Kidney capillary endothelial cell (primary cell): ENCODE measurements at regions not wholly inside any gene's neighbourhood (a gene's known extent, or its start where the extent isn't known, plus 50 kb on each side); places are given as distances from the start of the nearest gene placed in this dataset.
"Not testable (repeated sequence)": the region's sequence is repeated elsewhere in the genome, so short reads cannot be mapped to it uniquely, and the experiment has no call there.

Experiments
- DNase-seq: peaks from one replicate; pipeline ENCODE4 v3.0.0-alpha.2; 2018; ENCODE audit warnings: low spot score

DNA sequence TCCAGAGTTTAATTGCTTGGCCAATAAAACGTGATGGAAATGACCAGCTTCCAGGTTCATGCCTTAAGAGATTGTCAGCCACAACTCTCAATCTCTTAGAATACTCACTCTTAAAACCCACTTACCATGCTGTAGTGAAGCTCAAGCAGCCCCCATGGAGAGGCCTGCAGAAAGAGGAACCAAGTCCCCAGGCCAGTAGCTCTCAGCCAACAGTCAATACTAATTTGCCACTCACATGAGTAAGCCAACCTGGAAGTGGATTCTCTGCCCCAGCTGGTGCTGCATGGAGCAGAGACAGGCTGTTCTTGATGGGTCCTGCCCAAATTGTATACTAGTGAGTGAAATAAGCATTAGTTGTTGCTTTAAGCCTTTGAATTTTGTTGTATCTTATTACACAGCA lies 155.9 kb downstream of the OXSM start:
- no peak for DNase-seq

DNA sequence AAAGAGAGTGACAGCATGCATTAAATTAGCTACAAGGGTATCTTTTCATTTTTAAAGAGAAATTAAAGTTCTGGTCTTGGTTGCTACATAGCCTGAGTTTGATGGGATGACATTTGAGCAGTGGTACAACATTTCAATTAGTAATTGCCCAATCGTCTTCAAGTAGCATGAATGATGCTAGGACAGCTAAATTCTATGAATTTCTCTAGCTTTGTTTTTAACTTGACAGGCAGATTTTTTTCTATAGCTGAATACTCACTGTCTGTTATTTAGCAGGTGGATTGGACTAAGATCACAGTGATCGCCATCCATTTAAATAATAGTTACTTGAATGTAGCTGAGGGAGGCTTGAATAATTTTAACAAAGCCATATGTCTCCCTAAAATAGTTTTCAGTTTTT lies 162.2 kb downstream of the OXSM start:
- DNase-seq, result no peak

DNA sequence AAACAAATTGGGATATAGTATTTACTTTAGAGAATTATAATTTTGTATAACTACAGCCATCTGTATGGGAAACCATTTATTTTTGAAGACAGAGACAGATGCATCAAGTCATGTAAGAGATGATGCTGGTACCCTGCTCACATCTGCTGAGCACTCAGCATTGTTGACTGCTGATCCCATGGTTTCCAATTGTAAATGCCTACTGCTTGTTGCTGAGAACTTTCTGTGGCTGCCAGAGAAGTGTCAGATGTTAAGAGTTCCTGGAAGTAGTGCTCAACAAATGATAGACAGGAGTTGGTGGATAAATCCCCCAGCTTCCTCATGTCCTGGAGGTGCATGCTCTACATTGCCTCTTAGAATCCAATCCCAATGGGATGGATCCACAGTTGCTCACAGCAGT lies 167.1 kb downstream of the OXSM start:
- DNase-seq, result no peak

DNA sequence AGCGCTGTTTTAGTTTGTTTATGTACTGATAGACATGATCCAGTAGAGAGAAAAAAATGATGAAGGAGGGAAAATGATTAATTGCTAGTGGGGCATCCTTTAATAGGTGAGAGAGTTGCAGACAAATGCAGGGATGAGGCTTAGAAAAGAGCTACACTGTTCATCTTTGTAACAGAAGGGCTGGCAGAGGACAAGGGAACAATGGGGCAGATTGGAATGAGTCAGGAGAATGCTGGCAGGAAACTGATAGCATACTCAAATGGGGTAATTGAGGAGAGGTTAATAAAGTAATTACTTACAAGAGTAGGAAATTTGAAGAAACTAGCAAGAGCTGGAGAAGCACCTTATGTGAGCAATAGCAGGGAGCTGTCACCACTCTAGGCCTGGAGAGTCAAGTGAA lies 170.9 kb downstream of the OXSM start:
- DNase-seq, result no peak

DNA sequence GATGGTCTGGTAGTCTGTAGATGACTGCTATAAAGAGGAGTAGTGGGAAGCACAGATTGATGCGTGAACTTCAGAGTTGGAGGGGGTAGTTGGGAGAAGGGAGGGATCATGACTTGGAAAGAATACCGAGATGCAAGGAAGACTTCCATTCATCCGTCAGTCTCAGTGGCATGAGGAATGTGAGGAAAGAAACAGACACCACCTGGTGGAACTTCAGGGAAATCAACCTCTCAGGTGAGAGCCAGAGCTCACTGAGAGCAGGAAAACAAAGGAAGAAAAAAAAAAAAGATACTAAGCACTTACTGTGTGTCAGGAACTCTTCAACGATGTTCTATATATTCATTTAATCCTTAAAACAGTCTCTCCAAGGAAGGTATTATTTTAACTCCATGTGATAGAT lies 172.4 kb downstream of the OXSM start:
- no peak for DNase-seq

DNA sequence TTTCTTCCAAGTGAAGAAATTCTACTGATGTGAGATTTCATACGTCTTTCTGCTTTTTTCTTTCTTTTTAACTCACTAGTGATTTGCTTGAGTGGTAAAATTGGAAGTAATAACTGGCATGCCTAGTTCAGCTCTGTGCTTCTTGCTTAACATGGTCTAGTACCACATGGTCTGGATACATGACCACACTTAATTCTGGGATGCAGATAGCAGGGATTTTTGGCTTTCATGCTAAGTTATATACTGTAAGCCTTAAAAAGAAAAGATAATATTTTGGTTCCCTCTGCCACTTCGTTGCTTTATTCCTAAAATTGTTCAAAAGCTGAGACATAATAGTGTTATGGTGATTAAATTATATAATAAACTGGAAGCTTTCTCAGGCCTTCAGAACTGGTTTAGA lies 174.3 kb downstream of the OXSM start:
- no peak for DNase-seq

DNA sequence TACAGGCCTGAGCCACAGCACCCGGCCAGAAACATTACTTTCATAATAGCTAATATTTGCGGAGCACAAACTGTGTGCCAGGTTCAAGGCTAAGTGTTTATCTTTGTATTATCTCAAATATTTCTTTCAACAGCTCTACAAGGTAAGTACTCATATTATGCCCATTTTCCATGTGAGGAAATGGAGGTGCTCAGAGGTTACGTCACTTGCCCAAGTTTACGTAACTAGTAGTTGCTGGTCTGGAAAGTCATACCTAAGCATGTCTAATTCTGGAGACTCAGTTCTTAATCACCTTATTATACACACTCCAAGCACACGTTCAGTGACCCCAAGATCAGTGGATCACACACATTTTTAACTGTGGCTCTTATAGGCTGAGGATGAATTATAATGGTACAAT lies 177.5 kb downstream of the OXSM start:
- no peak for DNase-seq

DNA sequence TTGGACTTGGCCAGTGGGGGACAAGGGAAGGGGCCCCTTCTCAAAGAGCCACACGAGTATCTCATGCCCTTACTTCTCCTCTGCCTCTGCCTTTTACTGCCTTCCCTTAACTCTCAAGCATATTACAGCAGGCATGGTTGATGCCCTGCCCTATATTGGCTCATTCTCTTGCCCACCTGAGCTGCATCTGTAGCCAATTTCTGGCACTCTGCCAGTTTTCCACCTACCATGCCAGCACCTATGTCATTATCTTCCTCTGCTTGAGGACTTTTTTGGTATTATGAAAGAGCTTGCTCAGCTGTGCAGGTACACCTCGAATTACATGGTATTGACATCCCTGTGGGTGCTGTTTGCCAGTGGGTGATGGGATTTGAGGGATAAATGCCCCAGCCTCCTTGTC lies 181.8 kb downstream of the OXSM start:
- no peak for DNase-seq

DNA sequence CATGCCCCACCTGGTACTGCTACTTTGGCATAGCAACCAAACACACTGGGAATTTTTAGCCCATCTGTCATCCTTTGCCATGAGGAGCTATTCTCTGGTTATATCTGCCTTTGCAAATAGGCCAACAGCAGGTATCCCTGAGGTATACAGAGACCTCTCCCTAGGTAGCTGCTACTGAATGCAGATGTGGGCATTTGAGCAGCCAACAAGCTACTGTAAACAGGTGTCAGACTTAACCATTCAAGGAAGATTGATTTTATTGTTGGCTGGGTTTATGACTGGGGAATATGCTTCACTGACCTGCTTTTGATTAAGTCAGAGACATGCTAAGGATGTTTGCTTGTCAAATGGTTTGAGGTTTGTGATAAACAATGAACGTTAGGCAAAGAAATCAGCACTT lies 183.2 kb downstream of the OXSM start:
- DNase-seq, result no peak

DNA sequence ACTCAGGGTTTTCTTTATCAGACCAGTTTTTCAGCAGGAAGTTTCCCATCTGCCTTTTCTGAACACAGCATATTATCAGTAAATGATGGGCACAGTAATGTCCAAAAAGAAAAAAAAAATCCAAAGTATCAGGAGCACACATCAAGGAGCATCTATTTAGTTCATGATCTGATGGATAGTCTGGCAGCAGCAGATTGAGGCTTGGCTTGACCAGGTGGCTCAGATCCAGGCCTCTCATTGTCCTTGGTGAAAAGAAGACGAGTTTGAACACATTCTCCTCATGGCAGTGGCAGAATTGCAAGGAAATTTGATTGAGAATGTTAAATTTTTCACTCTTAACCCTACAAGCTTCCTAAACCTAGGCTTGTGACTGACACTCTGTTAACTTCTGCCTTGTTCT lies 192.9 kb downstream of the OXSM start:
- no peak for DNase-seq

DNA sequence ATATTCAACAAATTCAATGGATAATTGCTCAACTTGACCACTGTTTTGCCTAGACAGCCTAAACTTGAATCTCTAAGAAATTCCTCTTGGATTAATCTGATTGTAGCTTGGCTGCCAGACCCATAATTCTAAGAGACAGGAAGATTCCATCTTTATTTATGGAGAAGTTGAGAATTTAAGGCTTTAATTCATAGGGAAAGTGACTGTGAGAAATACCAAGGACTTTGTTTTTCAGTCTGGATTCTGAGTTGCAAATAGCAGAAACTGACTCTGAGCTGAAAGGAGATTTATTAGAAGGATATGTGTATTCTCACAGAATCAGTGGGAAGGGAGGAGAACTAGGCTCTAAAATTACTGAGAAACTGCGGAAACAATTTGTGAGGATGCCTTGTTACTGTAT lies 195.7 kb downstream of the OXSM start:
- no peak for DNase-seq

DNA sequence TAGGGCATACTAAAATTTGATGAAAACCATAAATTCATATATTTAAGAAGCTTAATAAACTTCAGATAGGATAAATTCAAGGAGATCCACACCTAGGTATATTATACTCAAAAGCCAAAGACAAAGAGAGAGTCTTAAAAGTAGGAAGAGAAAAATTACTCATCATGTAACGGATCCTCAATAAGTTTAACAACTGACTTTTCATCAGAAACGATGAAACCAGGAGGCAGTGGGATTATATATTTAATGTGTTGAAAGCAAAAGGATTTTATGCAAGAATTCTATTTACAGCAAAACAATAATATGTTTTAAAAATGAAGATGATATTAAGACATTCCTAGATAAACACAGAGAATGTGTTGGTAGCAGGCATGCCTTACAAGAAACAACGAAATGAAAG lies 202.7 kb downstream of the OXSM start:
- no peak for DNase-seq

DNA sequence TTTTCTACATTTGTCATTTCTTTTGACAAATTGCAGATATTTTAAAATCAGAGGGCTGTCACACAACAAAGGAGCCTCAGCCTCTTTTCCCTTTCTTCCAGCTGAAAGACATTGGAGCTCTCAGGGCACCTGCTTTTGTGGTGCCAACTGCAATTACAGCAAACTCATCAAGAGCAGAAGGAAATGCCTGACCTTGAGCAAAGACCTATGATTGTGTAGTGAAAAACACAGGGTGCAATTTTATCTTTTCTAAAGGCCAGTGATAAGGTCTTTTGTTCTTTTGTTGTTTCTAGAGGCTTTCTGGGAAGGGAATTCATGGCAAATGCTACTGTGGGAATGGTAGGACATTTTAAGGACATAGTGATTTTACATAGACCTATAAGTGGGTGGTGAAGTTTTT lies 214.3 kb downstream of the OXSM start:
- no peak for DNase-seq

DNA sequence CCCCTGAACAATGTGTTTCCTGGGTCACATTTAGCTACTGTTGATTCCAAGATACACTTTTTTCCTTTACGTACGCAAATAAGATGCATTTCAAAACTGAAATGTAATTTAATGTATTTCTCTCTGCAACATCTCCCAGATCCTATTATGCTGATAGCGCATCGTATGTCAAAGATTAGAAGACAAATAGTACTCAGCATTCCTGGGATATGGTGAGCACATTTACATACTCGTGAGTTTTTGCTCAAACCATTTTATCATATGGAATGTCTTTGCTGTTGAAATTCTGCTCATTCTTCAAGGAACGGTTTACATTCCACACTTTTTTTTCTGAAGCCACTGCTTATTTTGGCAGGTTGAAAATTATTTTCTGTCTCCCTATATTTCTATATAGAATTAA lies 221.4 kb downstream of the OXSM start:
- no peak for DNase-seq

DNA sequence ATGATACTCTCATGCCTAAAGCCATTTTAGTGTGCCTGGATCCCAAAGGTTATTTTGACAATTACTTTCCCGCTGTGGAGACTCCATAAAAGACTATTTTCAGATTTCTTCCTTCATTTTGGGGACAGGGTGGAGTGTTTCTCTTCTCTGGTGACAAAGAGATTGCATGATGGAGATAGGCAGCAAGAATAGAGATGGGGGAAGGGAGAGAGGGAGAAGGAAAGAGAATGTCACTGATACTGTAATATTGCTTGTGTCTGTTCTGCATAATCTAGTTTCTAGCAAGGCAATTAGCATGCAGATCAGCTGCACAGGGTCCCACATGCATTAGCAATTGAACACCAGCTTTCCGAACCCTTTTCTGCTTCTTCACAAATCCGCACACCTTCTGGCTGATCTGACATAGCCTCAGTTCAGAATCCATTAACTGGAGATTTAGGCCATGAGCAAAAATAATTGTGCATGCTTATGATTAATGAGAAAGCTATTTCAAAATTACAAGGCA lies 222.4 kb downstream of the OXSM start:
- DNase-seq, result no peak

DNA sequence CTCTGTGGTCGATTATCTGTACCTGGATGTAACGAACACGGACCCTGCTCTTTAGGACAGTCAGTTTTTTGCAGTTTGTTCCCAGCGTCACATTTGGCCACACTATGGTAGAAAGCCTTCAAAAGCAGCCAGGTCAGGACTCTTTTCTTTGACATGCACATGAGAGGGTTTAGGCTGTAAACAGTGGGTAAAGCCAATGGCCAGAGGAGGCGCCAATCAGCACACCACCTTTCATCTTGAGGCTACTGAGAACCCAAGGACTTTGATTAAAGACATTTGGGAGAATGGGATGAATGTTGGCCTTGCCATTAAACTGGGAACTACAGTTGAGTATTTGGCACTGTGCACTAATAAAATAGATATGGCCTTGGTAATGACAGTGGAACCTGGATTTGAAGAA lies 225.9 kb downstream of the OXSM start:
- no peak for DNase-seq

DNA sequence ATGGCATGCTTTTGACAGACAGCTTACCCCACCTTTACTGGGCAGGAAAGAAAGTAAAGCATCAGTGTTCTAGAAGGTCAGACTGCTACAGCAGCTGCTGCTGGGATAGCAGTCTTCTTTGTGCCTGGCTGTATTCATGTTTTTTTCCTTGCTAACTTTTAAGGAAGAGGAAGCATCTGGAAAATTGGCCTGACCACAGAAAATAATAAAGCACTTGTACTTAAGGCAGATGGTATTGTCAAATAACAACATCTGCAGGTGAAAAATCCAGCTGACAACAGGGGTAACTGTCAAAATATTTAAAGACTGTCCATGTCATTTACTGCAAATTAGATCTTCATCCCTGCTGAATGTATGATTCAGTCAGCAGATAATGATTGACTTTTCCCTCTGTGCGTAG lies 229.0 kb downstream of the OXSM start:
- DNase-seq, result no peak

DNA sequence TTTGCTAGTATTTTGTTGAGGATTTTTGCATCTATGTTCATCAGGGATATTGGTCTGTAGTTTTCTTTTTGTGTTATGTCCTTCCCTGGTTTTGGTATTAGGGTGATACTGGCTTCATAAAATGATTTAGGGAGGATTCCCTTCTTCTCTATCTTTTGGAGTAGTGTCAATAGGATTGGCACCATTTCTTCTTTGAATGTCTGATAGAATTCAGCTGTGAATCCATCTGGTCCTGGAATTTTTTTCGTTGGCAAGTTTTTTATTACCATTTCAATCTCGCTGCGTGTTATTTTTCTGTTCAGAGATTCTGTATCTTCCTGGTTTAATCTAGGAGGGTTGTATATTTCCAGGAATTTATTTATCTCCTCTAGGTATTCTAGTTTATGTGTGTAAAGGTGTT lies 234.3 kb downstream of the OXSM start:
- not testable (repeated sequence) for DNase-seq

DNA sequence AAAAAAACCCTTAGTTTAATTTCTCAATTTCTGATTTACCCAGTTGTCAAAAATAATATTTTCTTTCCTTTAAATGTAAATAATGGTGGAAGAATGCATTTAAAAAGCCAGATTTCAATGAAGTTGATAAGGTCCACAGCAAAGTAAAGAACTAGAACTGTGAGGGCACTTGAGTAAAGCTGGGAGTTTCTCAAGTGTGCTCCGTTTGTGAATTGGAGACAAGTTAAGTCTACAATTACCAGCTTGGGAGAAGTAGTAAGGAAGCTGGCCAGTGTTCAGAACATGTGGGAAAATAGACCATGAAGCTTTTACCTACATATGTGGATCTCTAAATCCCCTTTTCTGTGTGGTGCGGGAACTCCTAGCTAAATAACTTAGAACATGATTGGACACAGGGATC lies 239.4 kb downstream of the OXSM start:
- no peak for DNase-seq

DNA sequence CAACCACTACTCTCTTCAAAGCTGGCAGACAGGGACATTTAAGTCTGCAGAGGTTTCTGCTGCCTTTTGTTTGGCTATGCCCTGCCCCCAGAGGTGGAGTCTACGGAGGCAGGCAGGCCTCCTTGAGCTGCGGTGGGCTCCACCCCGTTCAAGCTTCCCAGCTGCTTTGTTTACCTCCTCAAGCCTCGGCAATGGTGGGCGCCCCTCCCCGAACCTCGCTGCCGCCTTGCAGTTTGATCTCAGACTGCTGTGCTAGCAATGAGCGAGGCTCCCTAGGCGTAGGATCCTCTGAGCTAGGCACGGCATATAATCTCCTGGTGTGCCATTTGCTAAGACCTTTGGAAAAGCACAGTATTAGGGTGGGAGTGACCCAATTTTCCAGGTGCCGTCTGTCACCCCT lies 252.2 kb downstream of the OXSM start:
- not testable (repeated sequence) for DNase-seq

DNA sequence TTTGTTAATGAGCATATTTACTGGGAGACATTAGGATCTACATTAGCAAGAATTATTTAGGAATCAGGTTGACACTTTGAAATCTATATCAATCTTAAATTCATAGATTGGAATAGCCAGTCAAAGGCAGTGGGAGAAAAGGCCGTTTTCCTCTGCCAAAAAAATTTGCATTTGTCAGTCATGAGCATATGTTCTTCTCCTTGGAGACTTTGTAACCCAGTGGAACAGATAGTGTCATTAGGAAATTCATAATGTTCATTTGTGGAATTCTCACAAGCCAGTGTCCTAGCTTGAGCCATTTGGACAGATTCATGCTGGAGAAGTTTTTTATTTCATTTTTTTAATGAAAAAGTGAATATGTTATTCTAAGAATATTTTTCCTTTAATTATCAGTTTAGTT lies 260.1 kb downstream of the OXSM start:
- DNase-seq, result no peak

DNA sequence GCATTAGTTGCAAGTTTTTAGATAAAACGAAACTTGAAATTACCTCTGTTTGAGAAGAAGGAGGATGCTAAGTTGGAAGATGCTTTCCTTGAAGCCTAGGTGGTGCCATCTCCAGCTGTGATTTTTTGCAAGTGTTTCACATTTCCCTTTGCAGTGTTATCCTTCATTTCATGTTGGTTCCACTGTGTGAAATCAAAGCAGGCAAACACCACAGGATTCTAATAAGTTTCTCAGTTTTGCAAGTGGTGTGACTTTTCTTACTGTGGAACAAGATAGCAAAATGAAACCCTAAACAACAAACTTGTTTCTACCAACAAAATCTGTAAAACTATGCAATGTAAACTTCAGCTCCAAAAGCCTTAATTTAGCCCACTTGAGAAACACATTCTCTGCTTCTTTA lies 260.9 kb downstream of the OXSM start:
- no peak for DNase-seq

DNA sequence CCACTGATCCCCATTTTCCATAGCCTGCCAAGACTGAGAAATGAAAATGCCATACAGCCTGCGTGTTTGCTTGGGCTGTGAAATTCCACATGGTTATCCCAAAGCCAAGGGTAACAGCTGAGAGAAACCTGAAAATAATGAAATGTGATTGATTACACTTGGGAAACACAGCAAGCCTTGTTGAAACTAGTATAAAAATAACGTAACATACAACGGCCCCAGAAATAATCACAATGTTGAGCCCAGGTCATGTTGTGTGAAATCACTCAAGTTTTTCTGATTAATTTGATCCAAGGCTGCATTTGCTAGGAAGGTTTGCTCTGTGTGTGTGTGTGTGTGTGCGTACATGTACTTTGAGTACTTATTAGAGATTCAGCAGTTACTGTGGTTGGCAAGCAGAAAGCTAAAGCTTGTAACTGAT lies 269.0 kb downstream of the OXSM start:
- no peak for DNase-seq

DNA sequence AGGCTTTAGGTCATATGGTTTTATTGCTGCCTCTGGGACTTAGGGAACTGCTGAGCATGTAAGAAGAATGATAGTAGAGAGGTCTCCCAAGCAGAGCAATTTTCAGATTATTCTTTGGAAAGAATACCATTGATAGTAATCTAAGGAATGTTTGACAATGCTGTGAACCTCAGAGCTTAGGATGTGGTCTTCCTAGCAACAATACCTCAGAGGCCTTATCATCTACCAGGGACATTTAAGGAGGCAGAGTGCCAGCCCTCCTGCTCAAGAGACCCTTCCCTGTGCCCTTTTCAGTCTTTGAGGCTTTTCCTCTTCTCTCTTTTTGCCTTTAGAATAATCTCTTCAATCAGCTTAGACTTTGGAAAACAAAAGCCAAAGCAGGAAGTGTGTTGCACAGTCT lies 272.1 kb downstream of the OXSM start:
- no peak for DNase-seq

DNA sequence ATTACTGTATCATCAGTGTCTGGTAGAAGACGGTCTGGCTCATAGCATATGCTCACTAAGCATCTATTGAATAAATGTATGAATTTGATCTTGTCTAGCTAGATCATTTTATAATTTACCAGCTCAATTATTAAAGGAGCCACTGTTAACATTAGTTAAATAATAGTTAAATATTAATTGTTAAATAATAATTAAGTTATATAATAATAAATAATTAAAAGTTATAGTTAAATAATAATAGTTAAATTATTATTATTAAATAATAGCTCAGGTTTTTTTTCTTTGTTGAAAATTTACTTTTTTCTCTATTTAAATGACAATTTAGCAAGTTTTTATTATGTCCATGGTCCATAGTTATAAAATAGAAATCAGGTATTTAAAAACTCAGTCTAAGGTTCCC lies 274.4 kb downstream of the OXSM start:
- DNase-seq, result no peak
